SK-N-MC (cell line): ENCODE measurements at regions not wholly inside any gene's neighbourhood (a gene's known extent, or its start where the extent isn't known, plus 50 kb on each side); places are given as distances from the start of the nearest gene placed in this dataset.

ENCODE experiments used
- EZH2 ChIP-seq: fragments of 200-600 bp; sonication (generic); IDR thresholded peaks from one replicate; pipeline ENCODE4 v1.6.1; 2017; ENCODE audit warnings: antibody characterized with exemption
- POLR2AphosphoS5 ChIP-seq: IDR thresholded peaks from 2 replicates; pipeline ENCODE4 v1.6.1; 2012; ENCODE audit warnings: mild to moderate bottlenecking, low read depth, low read length, borderline replicate concordance

DNA sequence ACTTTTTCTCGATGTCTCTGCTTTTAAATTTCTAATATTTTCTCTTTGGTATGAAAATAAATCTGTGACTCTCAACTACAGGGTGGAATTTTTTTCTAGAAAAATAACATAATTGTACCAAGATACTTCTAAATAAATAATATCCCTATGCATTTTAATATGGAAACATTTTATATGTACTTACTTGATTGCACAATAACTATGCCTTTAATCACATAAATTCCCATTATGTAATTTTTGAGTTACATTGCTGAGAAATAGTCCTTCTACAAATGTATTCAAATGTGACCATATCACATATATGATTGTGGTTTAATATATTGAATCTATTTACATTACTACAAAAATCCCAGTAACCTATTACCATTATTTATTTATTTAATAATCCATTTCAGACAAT, 1543.3 kb upstream of the PABPC4L start:
- TF ChIP-seq EZH2 (no peak), POLR2AphosphoS5 (no peak)
